H9 (cell line): ENCODE measurements at regions not wholly inside any gene's neighbourhood (a gene's known extent, or its start where the extent isn't known, plus 50 kb on each side); places are given as distances from the start of the nearest gene placed in this dataset.

Experiments
- DNase-seq: peaks from one replicate; pipeline ENCODE4 v3.0.0-alpha.2; 2017
- H2AFZ ChIP-seq: one replicate; pipeline ENCODE4 v1.6.1; 2013; ENCODE audit warnings: mild to moderate bottlenecking, low read length, control low read depth, moderate library complexity
- H2AK5ac ChIP-seq: 2 replicates; pipeline ENCODE4 v1.6.1; 2013; ENCODE audit warnings: low read length, control low read depth, mixed read lengths; ENCODE audit not compliant: insufficient read length
- H2BK120ac ChIP-seq: one replicate; pipeline ENCODE4 v1.6.1; 2013; ENCODE audit warnings: low read depth, mild to moderate bottlenecking, low read length, control low read depth, inconsistent platforms; ENCODE audit not compliant: poor library complexity, severe bottlenecking
- H2BK12ac ChIP-seq: 2 replicates; pipeline ENCODE4 v1.6.1; 2013; ENCODE audit warnings: low read length, control low read depth, mixed read lengths, low read depth; ENCODE audit not compliant: insufficient read length
- H2BK15ac ChIP-seq: 2 replicates; pipeline ENCODE4 v1.6.1; 2013; ENCODE audit warnings: low read depth, low read length, control low read depth
- H2BK20ac ChIP-seq: one replicate; pipeline ENCODE4 v1.6.1; 2013; ENCODE audit warnings: low read depth, mild to moderate bottlenecking, low read length, control low read depth, inconsistent platforms; ENCODE audit not compliant: poor library complexity, severe bottlenecking
- H2BK5ac ChIP-seq: 2 replicates; pipeline ENCODE4 v1.6.1; 2013; ENCODE audit warnings: low read length, control low read depth, mixed read lengths; ENCODE audit not compliant: insufficient read length
- H3K14ac ChIP-seq: 2 replicates; pipeline ENCODE4 v1.6.1; 2013; ENCODE audit warnings: low read length, control low read depth; ENCODE audit not compliant: insufficient read depth
- H3K18ac ChIP-seq: 2 replicates; pipeline ENCODE4 v1.6.1; 2013; ENCODE audit warnings: low read depth, mild to moderate bottlenecking, mixed read lengths, low read length, control low read depth; ENCODE audit not compliant: insufficient read length
- H3K23ac ChIP-seq: 2 replicates; pipeline ENCODE4 v1.6.1; 2013; ENCODE audit warnings: low read length, control low read depth, mixed read lengths, low read depth; ENCODE audit not compliant: insufficient read length
- H3K23me2 ChIP-seq: 2 replicates; pipeline ENCODE4 v1.6.1; 2013; ENCODE audit warnings: low read depth, mild to moderate bottlenecking, mixed read lengths, low read length, control low read depth; ENCODE audit not compliant: insufficient read length, poor library complexity, severe bottlenecking
- H3K27ac ChIP-seq: 2 replicates; pipeline ENCODE4 v1.5.1; 2013; ENCODE audit warnings: low read length, control low read depth, mixed read lengths, low read depth; ENCODE audit not compliant: insufficient read length
- H3K27me3 ChIP-seq: 2 replicates; pipeline ENCODE4 v1.6.1; 2013; ENCODE audit warnings: low read length, control low read depth, inconsistent platforms; ENCODE audit not compliant: insufficient read depth
- H3K4ac ChIP-seq: 2 replicates; pipeline ENCODE4 v1.6.1; 2013; ENCODE audit warnings: low read depth, mild to moderate bottlenecking, control low read depth, inconsistent platforms, low read length, moderate library complexity
- H3K4me1 ChIP-seq: 2 replicates; pipeline ENCODE4 v1.6.1; 2013; ENCODE audit warnings: low read length, control low read depth, inconsistent platforms; ENCODE audit not compliant: insufficient read depth
- H3K4me2 ChIP-seq: 2 replicates; pipeline ENCODE4 v1.6.1; 2013; ENCODE audit warnings: low read length, control low read depth, mixed read lengths; ENCODE audit not compliant: insufficient read length, insufficient read depth
- H3K56ac ChIP-seq: 2 replicates; pipeline ENCODE4 v1.6.1; 2013; ENCODE audit warnings: low read depth, mild to moderate bottlenecking, mixed read lengths, low read length, control low read depth; ENCODE audit not compliant: insufficient read length
- H3K79me1 ChIP-seq: 2 replicates; pipeline ENCODE4 v1.6.1; 2013; ENCODE audit warnings: low read depth, mild to moderate bottlenecking, moderate library complexity, low read length, control low read depth, inconsistent platforms; ENCODE audit not compliant: insufficient read depth, poor library complexity, severe bottlenecking
- H3K79me2 ChIP-seq: 2 replicates; pipeline ENCODE4 v1.6.1; 2013; ENCODE audit warnings: low read length, control low read depth, inconsistent platforms; ENCODE audit not compliant: insufficient read depth
- H3K9ac ChIP-seq: 2 replicates; pipeline ENCODE4 v1.6.1; 2013; ENCODE audit warnings: low read length, control low read depth, mixed read lengths; ENCODE audit not compliant: insufficient read length; ENCODE audit errors: extremely low read depth
- H3K9me3 ChIP-seq: one replicate; pipeline ENCODE4 v1.6.1; 2013; ENCODE audit warnings: low read depth, low read length, inconsistent platforms; ENCODE audit not compliant: control insufficient read depth
- H3T11ph ChIP-seq: one replicate; pipeline ENCODE4 v1.6.1; 2013; ENCODE audit warnings: mild to moderate bottlenecking, low read length, control low read depth, inconsistent platforms
- H4K20me1 ChIP-seq: one replicate; pipeline ENCODE4 v1.6.1; 2013; ENCODE audit not compliant: control insufficient read depth, insufficient read length, insufficient read depth
- H4K5ac ChIP-seq: 2 replicates; pipeline ENCODE4 v1.6.1; 2013; ENCODE audit warnings: low read depth, mild to moderate bottlenecking, mixed read lengths, low read length, control low read depth; ENCODE audit not compliant: insufficient read length
- H4K8ac ChIP-seq: replicated peaks from 2 replicates; pipeline ENCODE4 v1.6.1; 2013; ENCODE audit warnings: low read length, control low read depth, mixed read lengths, low read depth; ENCODE audit not compliant: insufficient read length
- H4K91ac ChIP-seq: 2 replicates; pipeline ENCODE4 v1.6.1; 2013; ENCODE audit warnings: low read depth, mild to moderate bottlenecking, moderate library complexity, mixed read lengths, low read length, control low read depth; ENCODE audit not compliant: insufficient read length
- H3K27ac Mint-ChIP-seq, 3 experiments: 2 replicates in 2 of 3; 3 replicates in 1 of 3; pipeline ENCODE4 v1.8.0; 2020 to 2021; ENCODE audit warnings: mixed read lengths in 3 of 3, mild to moderate bottlenecking in 1 of 3, moderate library complexity in 1 of 3
- H3K27me3 Mint-ChIP-seq: 2 replicates; pipeline ENCODE4 v1.8.0; 2021; ENCODE audit warnings: low read depth, mild to moderate bottlenecking, moderate library complexity, mixed read lengths
- H3K36me3 Mint-ChIP-seq, 3 experiments: 2 replicates in 2 of 3; 3 replicates in 1 of 3; pipeline ENCODE4 v1.8.0; 2020 to 2021; ENCODE audit warnings: low read depth in 3 of 3, mixed read lengths in 3 of 3; ENCODE audit not compliant: insufficient read depth in 1 of 3
- H3K4me1 Mint-ChIP-seq, 2 experiments: 2 replicates each; pipeline ENCODE4 v1.8.0; 2020; ENCODE audit warnings: mixed read lengths in 2 of 2
- H3K4me3 Mint-ChIP-seq, 2 experiments: 2 replicates in 1 of 2; 3 replicates in 1 of 2; pipeline ENCODE4 v1.8.0; 2020 to 2021; ENCODE audit warnings: mild to moderate bottlenecking in 2 of 2, mixed read lengths in 2 of 2, moderate library complexity in 1 of 2
- H3K9me3 Mint-ChIP-seq, 2 experiments: 2 replicates in 1 of 2; 3 replicates in 1 of 2; pipeline ENCODE4 v1.8.0; 2020; ENCODE audit warnings: mild to moderate bottlenecking in 2 of 2, mixed read lengths in 2 of 2, moderate library complexity in 1 of 2
- WGBS: extraction: QIAGEN DNeasy Blood & Tissue Kit; methylation state at CpG from one replicate; pipeline ENCODE4 v1.1.7; 2013; ENCODE audit warnings: missing lambda C conversion rate, low lambda C conversion rate, mixed read lengths; ENCODE audit not compliant: insufficient read length; ENCODE audit errors: extremely low coverage; 5-methylcytosine and 5-hydroxymethylcytosine counted together
- TF ChIP-seq, protein P1 (sequence below): fragments of 200-600 bp; sonication (generic); conservative IDR thresholded peaks from 3 replicates; pipeline ENCODE4 v1.8.0; 2021; ENCODE audit warnings: antibody characterized with exemption, mild to moderate bottlenecking

DNA sequence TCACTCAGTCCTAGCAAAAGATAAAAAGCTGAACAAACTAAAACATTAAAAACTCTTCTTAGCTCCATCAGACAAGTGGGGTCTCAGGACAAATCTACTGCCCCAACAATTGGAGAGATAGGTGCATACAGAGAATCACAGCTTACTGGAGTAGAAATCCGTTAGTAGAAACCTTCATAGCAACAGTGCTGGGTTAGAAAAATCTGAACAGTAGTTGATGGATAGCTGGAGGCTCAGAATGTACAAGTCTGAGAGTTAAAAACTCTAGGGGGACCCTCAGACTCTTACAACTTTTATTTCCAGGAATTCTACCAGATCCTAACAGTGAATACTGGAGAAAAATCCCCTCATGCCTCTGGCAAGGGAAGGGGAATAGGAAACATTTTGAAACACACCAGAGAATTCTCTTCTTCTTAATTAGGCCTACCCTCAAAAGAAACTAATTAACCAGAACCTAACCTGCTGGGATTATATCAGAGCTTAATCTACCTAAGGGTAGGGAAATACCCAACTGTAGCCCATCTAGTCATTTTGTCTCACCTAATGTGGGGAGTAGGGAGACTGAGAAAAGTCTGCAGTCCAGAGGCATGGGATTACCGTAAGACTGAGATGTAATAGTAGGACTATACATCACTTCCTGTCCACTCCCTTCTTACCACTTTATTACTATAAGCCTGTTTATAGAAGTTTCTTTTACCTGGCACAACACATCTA, 165.0 kb upstream of the CTSO start:
- H3K4ac ChIP-seq = no peak overlapping the region
- TF ChIP-seq, protein P1, sequence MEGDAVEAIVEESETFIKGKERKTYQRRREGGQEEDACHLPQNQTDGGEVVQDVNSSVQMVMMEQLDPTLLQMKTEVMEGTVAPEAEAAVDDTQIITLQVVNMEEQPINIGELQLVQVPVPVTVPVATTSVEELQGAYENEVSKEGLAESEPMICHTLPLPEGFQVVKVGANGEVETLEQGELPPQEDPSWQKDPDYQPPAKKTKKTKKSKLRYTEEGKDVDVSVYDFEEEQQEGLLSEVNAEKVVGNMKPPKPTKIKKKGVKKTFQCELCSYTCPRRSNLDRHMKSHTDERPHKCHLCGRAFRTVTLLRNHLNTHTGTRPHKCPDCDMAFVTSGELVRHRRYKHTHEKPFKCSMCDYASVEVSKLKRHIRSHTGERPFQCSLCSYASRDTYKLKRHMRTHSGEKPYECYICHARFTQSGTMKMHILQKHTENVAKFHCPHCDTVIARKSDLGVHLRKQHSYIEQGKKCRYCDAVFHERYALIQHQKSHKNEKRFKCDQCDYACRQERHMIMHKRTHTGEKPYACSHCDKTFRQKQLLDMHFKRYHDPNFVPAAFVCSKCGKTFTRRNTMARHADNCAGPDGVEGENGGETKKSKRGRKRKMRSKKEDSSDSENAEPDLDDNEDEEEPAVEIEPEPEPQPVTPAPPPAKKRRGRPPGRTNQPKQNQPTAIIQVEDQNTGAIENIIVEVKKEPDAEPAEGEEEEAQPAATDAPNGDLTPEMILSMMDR = no peak

More for the DNA sequence above, 165.0 kb upstream of the CTSO start:
- Histone ChIP-seq H3K23me2 (no peaks in the 10 kb centered on the region), H2BK20ac (no peak overlapping the region), H4K5ac (no peak overlapping the region), H4K8ac (no peak overlapping the region), H4K91ac (no peak overlapping the region), H2BK120ac (no peak overlapping the region), H3K14ac (no peak overlapping the region), H3K27me3 (no peaks in the 10 kb centered on the region), H3K56ac (no peak overlapping the region), H2AFZ (no peak overlapping the region), H3K4me2 (no peak overlapping the region), H3T11ph (no peak overlapping the region), H4K20me1 (no peaks in the 10 kb centered on the region), H3K18ac (no peak overlapping the region), H2BK5ac (no peak overlapping the region), H3K79me2 (no peaks in the 10 kb centered on the region), H2BK15ac (no peak overlapping the region), H3K4me1 (no peaks in the 10 kb centered on the region), H3K9me3 (no peaks in the 10 kb centered on the region), H3K9ac (no peak overlapping the region), H2AK5ac (no peak overlapping the region), H3K23ac (no peak overlapping the region), H2BK12ac (no peak overlapping the region), H3K79me1 (no peaks in the 10 kb centered on the region), H3K27ac (no peak overlapping the region)
- no CpG with 5 or more reads among the region's 2 CpGs for WGBS
- Mint-ChIP-seq H3K9me3 (peaks cover 0 to under 1% of the 10 kb centered on the region in 2 experiments; a peak in 1 of 5 replicates), H3K36me3 (peaks cover 0 to under 1% (median 0%) of the 10 kb centered on the region in 3 experiments; a peak in 1 of 7 replicates), H3K27ac (no peak overlapping the region; a peak in 1 of 7 replicates), H3K4me3 (no peak overlapping the region), H3K27me3 (no peaks in the 10 kb centered on the region), H3K4me1 (no peaks in the 10 kb centered on the region)
- no peak for DNase-seq
